ENCODE measurements at regions not wholly inside any gene's neighbourhood (a gene's known extent, or its start where the extent isn't known, plus 50 kb on each side); places are given as distances from the start of the nearest gene placed in this dataset.

- TF ChIP-seq BCL11A (IDR thresholded peaks at IDR 0.05; ENCODE audit: low read depth in 2 of 2, low read length in 2 of 2) (no peak), SAP30 (IDR thresholded peaks at IDR 0.05; ENCODE audit: insufficient read depth, insufficient replicate concordance, low read length) (no peak)
These were observed 1740.2 kb upstream of the CELF4 start (continued) for GRCh38 chr18:39305766-39306165.

DNA sequence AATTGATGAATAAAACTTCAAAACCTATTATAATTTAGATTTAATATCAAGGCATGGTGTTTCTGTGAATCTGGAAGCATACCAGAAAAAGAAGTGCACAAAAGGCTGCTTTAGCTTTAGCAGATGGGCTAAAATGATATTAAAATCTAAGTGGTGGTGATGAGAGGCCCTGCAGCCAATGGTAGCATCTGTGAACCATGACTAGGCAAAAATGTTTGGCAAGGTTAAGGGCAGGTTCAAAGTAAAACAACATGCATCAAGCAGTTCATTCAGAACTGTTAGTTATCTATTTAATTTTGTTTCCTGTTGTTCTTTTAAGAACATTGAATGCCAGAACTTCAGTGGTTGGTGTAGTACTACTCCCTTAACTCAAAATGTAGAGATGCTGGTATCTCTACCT, 1736.9 kb upstream of the CELF4 start:
- Histone ChIP-seq H3K23me2 (ENCODE audit: low read depth, low read length) (no peaks in the 10 kb centered on the region), H4K5ac (ENCODE audit: insufficient read length, low read depth, low read length) (no peak overlapping the region), H4K91ac (replicated peaks; ENCODE audit: insufficient read length, low read length) (no peak overlapping the region), H3K4ac (replicated peaks; ENCODE audit: insufficient read length, low read depth, low read length) (no peak overlapping the region), H3K18ac (ENCODE audit: extremely low read depth, low read length) (no peak overlapping the region), H4K20me1 (replicated peaks in 1 of 2; ENCODE audit: control insufficient read depth in 1 of 2, insufficient read depth in 2 of 2, low read length in 2 of 2) (no peaks in the 10 kb centered on the region), H2BK5ac (ENCODE audit: low read depth, low read length) (no peak overlapping the region), H2BK120ac (replicated peaks; ENCODE audit: low read depth, low read length) (no peak overlapping the region), H3K4me2 (ENCODE audit: insufficient read depth in 1 of 2, low read depth in 2 of 2, low read length in 2 of 2) (no peak overlapping the region), H4K8ac (ENCODE audit: extremely low read depth, insufficient read depth, low read length) (no peak overlapping the region), H3K23ac (ENCODE audit: insufficient read length) (no peak overlapping the region), H3K56ac (replicated peaks; ENCODE audit: insufficient read length, low read depth, low read length) (no peak overlapping the region), H3K9ac (replicated peaks in 1 of 4; ENCODE audit: extremely low read depth in 1 of 4, low read depth in 3 of 4, low read length in 3 of 4) (no peak overlapping the region), H2AK5ac (ENCODE audit: low read depth, low read length) (no peak overlapping the region), H3K9me3 (ENCODE audit: insufficient read depth in 2 of 2, low read depth in 1 of 2, low read length in 1 of 2) (no peaks in the 10 kb centered on the region), H2AFZ (ENCODE audit: low read length) (no peak overlapping the region), H3K14ac (ENCODE audit: insufficient read length) (no peak overlapping the region), H3K79me1 (ENCODE audit: low read depth, low read length) (no peaks in the 10 kb centered on the region), H3K27ac (ENCODE audit: low read depth, low read length) (no peak overlapping the region), H3K4me1 (replicated peaks in 1 of 4; ENCODE audit: control insufficient read depth in 3 of 4, insufficient read depth in 4 of 4, low read length in 3 of 4) (no peaks in the 10 kb centered on the region), H2BK20ac (ENCODE audit: low read length) (no peak overlapping the region), H3K36me3 (ENCODE audit: control insufficient read depth in 2 of 4, insufficient read depth in 4 of 4, low read length in 3 of 4) (no peaks in the 10 kb centered on the region), H3K27me3 (replicated peaks in 1 of 4; ENCODE audit: control insufficient read depth in 3 of 4, extremely low read depth in 1 of 4, insufficient read depth in 3 of 4, low read length in 3 of 4) (no peaks in the 10 kb centered on the region), H2BK15ac (ENCODE audit: low read length) (no peak overlapping the region), H2BK12ac (ENCODE audit: low read depth, low read length) (no peak overlapping the region), H3K79me2 (ENCODE audit: control insufficient read depth in 1 of 2, insufficient read depth in 2 of 2, low read length in 2 of 2) (no peaks in the 10 kb centered on the region), H3K4me3 (ENCODE audit: extremely low read depth in 1 of 4, insufficient read depth in 2 of 4, low read depth in 3 of 4, low read length in 4 of 4) (no peak overlapping the region)
- no peak for DNase-seq (ENCODE audit: low read depth in 1 of 2, low spot score in 2 of 2)
- no peak for FAIRE-seq
- ChIA-PET POLR2A (ENCODE audit: partially characterized antibody) (no interaction called here), CTCF (ENCODE audit: partially characterized antibody) (no interaction called here)
- TF ChIP-seq CEBPB (IDR thresholded peaks at IDR 0.05; ENCODE audit: low read depth, low read length) (no peak), BACH1 (IDR thresholded peaks at IDR 0.05; ENCODE audit: low read length) (peak; percentile 51; the same call in 1 of the 2 replicates)

Data from H1 (cell line).